SK-N-MC (cell line): ENCODE measurements at regions not wholly inside any gene's neighbourhood (a gene's known extent, or its start where the extent isn't known, plus 50 kb on each side); places are given as distances from the start of the nearest gene placed in this dataset.

ENCODE experiments used
- EZH2 ChIP-seq: fragments of 200-600 bp; sonication (generic); IDR thresholded peaks from one replicate; pipeline ENCODE4 v1.6.1; 2017; ENCODE audit warnings: antibody characterized with exemption
- POLR2AphosphoS5 ChIP-seq: IDR thresholded peaks from 2 replicates; pipeline ENCODE4 v1.6.1; 2012; ENCODE audit warnings: mild to moderate bottlenecking, low read depth, low read length, borderline replicate concordance

DNA sequence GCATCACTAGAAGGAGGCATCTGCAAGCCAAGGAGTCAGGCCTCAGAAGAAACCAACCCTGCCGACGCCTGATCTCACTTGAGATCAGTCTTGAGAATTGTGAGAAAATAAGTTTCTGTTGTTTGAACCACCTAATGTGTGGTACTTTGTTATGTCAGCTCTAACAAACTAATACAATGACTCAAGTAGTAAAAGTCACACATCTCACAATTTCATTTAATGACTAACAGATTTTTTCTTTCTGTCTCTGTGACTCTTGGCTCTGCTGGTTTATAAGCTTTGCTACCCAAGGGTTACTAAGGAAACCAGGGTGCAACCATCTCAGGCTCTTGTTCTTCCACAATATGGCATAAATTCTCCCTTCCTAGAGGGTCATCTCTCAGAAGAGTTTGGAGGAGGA is 315.8 kb upstream of the GRAMD2B start:
- TF ChIP-seq EZH2: no peak
- no peak for TF ChIP-seq POLR2AphosphoS5
